ENCODE measurements at regions not wholly inside any gene's neighbourhood (a gene's known extent, or its start where the extent isn't known, plus 50 kb on each side); places are given as distances from the start of the nearest gene placed in this dataset.

- Histone ChIP-seq H3K4me1 (ENCODE audit: control insufficient read depth in 5 of 5, insufficient read depth in 5 of 5, low read length in 5 of 5) (no peaks in the 10 kb centered on the region), H3K36me3 (ENCODE audit: control insufficient read depth in 4 of 4, insufficient read depth in 4 of 4, low read length in 4 of 4) (no peaks in the 10 kb centered on the region), H3K4me3 (no peak overlapping the region), H3K9me3 (ENCODE audit: control insufficient read depth in 4 of 4, insufficient read depth in 3 of 4, low read length in 3 of 4) (peaks cover 0 to 2% (median 0%) of the 10 kb centered on the region in 4 donors), H3K27me3 (ENCODE audit: control insufficient read depth in 3 of 3, insufficient read depth in 3 of 3, low read length in 2 of 3) (no peaks in the 10 kb centered on the region), H3K27ac (ENCODE audit: low read depth in 1 of 2, low read length in 1 of 2) (no peak overlapping the region), H3K9ac (ENCODE audit: insufficient read depth in 1 of 2, low read length in 2 of 2) (no peak overlapping the region)
- 30 to 40% methylated on average over 2 of the region's 2 CpGs for WGBS, 2 donors
- no peak for TF ChIP-seq CTCF (IDR thresholded peaks at IDR 0.05; ENCODE audit: control extremely low read depth, extremely low read depth)
- ATAC-seq (ENCODE audit: insufficient read depth, low FRiP score) (no peak), DNase-seq (peak in 1 of 3 donors; percentile 27)
Observed at GRCh38 chr6:40695114-40695513, 108.0 kb upstream of the LRFN2 start.

GRCh38 chr6:40693768-40694167 lies 106.6 kb upstream of the LRFN2 start:
- no peak overlapping the region for H3K27ac ChIP-seq (ENCODE audit: low read depth in 1 of 2, low read length in 1 of 2)
- no peak for ATAC-seq (ENCODE audit: insufficient read depth, low FRiP score)
- H3K9ac ChIP-seq (ENCODE audit: insufficient read depth in 1 of 2, low read length in 2 of 2), result no peak overlapping the region
- WGBS, 2 donors, result 92 to 100% methylated on average over 3 of the region's 3 CpGs
- no peak for TF ChIP-seq CTCF (IDR thresholded peaks at IDR 0.05; ENCODE audit: control extremely low read depth, extremely low read depth)
- H3K36me3 ChIP-seq (ENCODE audit: control insufficient read depth in 4 of 4, insufficient read depth in 4 of 4, low read length in 4 of 4), result no peaks in the 10 kb centered on the region
- no peaks in the 10 kb centered on the region for H3K4me1 ChIP-seq (ENCODE audit: control insufficient read depth in 5 of 5, insufficient read depth in 5 of 5, low read length in 5 of 5)
- no peaks in the 10 kb centered on the region for H3K27me3 ChIP-seq (ENCODE audit: control insufficient read depth in 3 of 3, insufficient read depth in 3 of 3, low read length in 2 of 3)
- DNase-seq, result no peak
- peaks cover 0 to 2% (median 0%) of the 10 kb centered on the region in 4 donors for H3K9me3 ChIP-seq (ENCODE audit: control insufficient read depth in 4 of 4, insufficient read depth in 3 of 4, low read length in 3 of 4)
- no peak overlapping the region for H3K4me3 ChIP-seq

- no peaks in the 10 kb centered on the region for H3K36me3 ChIP-seq (ENCODE audit: control insufficient read depth in 4 of 4, insufficient read depth in 4 of 4, low read length in 4 of 4)
- ATAC-seq (ENCODE audit: insufficient read depth, low FRiP score), result no peak
- H3K9ac ChIP-seq (ENCODE audit: insufficient read depth in 1 of 2, low read length in 2 of 2), result no peak overlapping the region
- DNase-seq, result no peak
- 83 to 90% methylated on average over 2 of the region's 2 CpGs for WGBS, 2 donors
- TF ChIP-seq CTCF (IDR thresholded peaks at IDR 0.05; ENCODE audit: control extremely low read depth, extremely low read depth), result no peak
- no peak overlapping the region for H3K4me3 ChIP-seq
- H3K27me3 ChIP-seq (ENCODE audit: control insufficient read depth in 3 of 3, insufficient read depth in 3 of 3, low read length in 2 of 3), result no peaks in the 10 kb centered on the region
- peaks cover 0 to 2% (median 0%) of the 10 kb centered on the region in 4 donors for H3K9me3 ChIP-seq (ENCODE audit: control insufficient read depth in 4 of 4, insufficient read depth in 3 of 4, low read length in 3 of 4)
- no peak overlapping the region for H3K27ac ChIP-seq (ENCODE audit: low read depth in 1 of 2, low read length in 1 of 2)
- H3K4me1 ChIP-seq (ENCODE audit: control insufficient read depth in 5 of 5, insufficient read depth in 5 of 5, low read length in 5 of 5), result peaks cover 0 to 3% (median 0%) of the 10 kb centered on the region in 5 donors
Observed at GRCh38 chr6:40692337-40692736, 105.2 kb upstream of the LRFN2 start.

- TF ChIP-seq CTCF (IDR thresholded peaks at IDR 0.05; ENCODE audit: control extremely low read depth, extremely low read depth), result no peak
- Histone ChIP-seq H3K9me3 (ENCODE audit: control insufficient read depth in 4 of 4, insufficient read depth in 3 of 4, low read length in 3 of 4) (peaks cover 0 to 10% (median 4%) of the 10 kb centered on the region in 4 donors), H3K27me3 (ENCODE audit: control insufficient read depth in 3 of 3, insufficient read depth in 3 of 3, low read length in 2 of 3) (no peaks in the 10 kb centered on the region), H3K4me1 (ENCODE audit: control insufficient read depth in 5 of 5, insufficient read depth in 5 of 5, low read length in 5 of 5) (peaks cover 0 to 3% (median 0%) of the 10 kb centered on the region in 5 donors), H3K27ac (ENCODE audit: low read depth in 1 of 2, low read length in 1 of 2) (no peak overlapping the region), H3K36me3 (ENCODE audit: control insufficient read depth in 4 of 4, insufficient read depth in 4 of 4, low read length in 4 of 4) (no peaks in the 10 kb centered on the region), H3K4me3 (no peak overlapping the region), H3K9ac (ENCODE audit: insufficient read depth in 1 of 2, low read length in 2 of 2) (no peak overlapping the region)
- WGBS, 2 donors, result 66 to 81% methylated on average over 4 of the region's 4 CpGs
- ATAC-seq (ENCODE audit: insufficient read depth, low FRiP score) (no peak), DNase-seq (no peak)
Observed at GRCh38 chr6:40689185-40689584, 102.0 kb upstream of the LRFN2 start.
